ENCODE measurements at regions not wholly inside any gene's neighbourhood (a gene's known extent, or its start where the extent isn't known, plus 50 kb on each side); places are given as distances from the start of the nearest gene placed in this dataset.

DNA sequence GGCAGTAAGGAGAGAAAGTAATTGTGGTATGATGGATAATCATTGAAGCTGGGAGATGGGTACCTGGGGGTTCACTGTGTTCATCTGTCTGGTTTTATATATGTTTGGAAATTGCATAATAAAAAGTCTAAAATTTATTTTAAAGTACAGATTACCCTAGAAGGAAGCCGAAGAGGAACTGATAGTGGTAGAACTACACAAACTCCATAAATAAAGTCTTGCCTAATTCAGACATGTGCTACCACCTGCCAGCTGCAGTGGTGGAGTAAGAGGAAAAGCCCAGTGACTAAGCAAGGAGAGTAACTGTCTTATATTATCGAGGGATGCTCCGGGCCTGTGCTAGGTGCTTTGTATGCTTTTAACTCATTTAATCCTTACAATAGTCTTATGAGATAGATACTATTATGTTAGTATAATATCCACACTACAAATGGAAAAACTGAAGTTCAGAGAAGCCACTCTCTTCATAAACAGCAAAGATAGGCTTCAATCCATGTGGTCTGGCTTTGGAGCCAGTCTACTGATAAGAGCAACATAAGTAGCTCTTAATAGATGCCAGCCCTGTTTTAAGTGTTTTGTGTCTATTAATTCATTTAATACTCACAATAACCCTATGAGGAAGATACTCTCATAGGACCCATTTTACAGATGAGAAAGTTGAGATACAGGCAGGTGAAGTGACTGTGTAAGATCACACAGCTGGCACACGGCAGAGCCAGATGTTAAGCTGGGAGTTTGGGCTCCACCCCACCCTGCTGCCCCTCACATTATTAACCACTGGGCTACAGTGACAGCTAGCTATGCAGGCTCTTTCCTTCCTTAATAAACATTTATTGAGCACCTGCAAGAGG, 56.8 kb upstream of the HNRNPU start:
- no peak for DNase-seq

DNA sequence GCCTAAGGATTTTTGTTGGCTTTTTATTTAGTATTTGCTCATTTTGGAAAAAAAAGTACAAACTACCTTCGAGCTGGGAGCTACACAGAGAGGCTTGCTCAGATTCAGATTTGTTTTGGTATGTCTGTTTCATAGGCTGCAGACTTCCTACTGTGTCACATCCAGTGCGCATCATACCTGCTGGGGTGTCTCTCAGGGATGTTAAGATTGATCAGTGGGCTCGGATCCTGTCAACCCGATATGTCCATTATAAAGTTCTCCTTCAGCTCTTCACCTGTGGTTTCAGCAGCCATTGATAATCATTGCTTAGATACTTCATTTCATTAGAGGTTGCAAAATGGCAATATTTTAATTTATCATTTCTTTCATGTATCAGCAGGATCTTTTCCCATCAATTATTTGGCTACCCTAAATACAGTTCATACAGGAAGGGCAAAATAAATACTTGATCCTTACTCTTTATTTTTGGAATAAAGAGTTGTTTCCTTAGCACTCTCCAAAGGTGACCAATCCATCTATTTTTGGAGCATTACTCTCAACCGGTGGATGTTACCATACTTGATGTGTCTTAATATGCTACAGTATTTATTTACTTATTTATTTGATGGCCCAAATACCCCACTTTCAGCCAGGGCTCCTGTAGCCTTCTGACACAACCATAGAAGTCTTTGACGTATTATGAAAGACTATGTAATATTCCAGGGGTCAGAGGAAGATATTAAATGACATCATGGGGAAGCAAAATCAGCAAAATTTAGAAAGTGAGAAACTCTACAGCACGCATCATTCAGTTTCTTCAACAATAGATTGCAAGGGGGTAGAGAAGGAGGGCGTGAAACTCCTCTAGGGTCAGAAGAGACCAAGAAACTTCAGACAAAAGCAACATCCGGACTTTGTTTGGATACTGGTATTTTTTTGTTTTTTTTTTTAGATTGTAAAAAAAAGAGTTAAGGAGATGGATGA, 55.3 kb upstream of the HNRNPU start:
- no peak for DNase-seq

DNA sequence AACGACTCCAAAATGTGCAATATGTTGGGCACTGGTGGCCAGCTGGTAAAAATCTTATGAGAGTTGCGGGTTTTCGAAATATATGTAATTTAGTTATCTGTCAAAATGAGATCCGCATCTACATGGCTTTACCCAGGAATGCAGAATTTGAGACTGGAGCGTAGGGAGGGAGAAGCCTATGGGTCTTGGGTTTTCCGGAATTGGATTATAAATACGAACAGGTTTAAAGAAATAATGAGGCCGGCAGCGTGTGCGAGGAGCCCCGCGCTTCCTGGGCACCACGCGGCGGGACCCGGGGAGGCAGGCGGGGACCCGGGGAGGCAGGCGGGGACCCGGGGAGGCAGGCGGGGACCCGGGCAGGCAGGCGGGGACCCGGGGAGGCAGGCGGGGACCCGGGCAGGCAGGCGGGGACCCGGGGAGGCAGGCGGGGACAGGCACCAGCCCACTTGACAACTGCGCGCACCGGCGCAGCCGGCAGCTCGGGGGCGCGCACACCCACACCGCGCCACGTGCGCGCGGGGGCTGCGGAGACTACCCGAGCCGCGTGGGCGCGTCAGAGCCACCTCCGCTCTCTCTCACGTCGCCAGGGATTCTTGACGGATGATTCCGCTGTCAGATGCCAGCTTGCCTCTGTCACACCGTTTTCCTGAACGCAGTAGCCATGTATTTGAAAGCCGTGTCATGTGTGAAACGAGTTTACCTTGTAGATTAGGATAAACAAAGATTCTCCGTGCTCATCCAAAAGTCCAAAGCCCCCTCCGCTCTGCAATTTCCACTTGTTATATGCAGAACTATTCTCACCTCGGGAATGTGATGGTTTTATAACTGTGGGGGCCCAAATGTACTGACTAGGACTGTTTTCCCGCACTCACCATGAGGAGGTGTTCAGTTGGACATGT, 54.3 kb upstream of the HNRNPU start:
- DNase-seq = no peak

DNA sequence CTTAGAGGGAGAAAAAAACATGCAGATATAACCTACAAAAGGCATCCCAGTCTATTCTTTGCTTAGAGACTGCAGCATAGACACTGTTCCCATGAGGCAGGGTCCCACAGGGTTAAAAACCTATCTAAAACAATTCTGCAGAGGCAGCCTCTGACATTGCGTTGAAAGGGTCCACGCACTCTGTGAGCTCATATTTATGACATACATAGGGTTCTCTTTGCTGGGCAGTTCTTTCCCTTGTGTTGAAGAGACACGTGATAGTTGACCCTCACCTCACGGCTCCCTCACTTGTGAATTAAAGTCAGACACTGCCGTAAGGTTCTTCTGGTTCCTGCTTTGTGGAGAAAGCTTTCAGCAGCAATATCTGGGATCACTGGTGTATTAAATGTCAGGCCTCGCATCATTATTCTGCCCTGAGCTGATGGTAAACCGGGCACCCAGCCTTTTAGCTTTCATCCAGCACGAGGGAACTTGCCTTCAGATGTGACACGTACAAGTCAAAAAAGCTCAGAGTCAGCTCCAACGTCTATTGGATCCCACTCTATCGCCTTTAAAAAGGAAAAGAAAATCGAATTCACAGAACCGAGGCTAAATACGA, 52.8 kb upstream of the HNRNPU start:
- no peak for DNase-seq

DNA sequence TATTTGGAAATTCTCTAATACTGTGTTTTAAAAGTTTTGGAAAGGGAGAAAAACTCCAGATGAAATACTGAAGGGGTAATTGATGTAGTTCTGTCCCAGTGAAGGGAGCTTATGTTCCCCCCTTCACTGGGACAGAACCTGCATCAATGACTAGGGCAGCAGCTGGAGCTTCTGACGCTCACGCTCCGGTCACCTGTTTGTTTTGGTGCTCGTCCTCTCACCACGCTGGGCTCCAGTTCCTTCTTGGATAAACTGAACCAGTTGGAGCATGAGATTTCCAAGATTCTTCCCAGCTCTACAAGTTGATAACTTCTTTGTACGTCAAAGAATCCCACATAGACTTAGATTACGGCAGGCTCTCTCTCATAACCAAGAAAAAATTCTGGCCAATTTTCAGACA, 51.4 kb upstream of the HNRNPU start:
- DNase-seq = no peak

DNA sequence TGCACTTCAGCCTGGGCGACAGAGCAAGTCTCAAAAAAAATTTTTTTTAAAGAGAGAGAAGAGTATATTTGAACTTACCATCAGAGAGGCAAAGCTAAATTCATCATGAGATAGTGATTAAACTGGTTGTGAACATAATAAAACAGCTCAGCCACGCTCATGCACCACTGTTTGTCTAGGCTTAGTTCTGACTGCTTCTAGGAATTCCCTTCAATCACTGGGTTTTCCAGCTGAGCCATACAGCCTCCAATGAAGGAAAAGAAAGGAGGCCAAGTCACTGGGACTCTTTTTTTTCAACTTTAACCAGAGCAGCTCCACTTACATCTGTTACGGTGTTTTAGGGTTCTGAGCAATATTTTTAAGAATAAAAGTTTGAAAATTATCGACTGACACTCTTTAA, 50.4 kb upstream of the HNRNPU start:
- DNase-seq = no peak
